ENCODE measurements at regions not wholly inside any gene's neighbourhood (a gene's known extent, or its start where the extent isn't known, plus 50 kb on each side); places are given as distances from the start of the nearest gene placed in this dataset.

- Mint-ChIP-seq H3K27ac (no peak overlapping the region), H3K27me3 (ENCODE audit: low read depth) (peaks cover 12% of the 10 kb centered on the region), H3K4me1 (no peaks in the 10 kb centered on the region), H3K4me3 (no peak overlapping the region), H3K36me3 (ENCODE audit: low read depth) (no peaks in the 10 kb centered on the region), H3K9me3 (peaks cover 10% of the 10 kb centered on the region)
- no peak for TF ChIP-seq CTCF (IDR thresholded peaks at IDR 0.05; ENCODE audit: unreplicated experiment in 3 of 3)
These were observed 94.5 kb upstream of the LRFN2 start for GRCh38 chr6:40681622-40682021.

GRCh38 chr6:40678941-40679340 is 91.8 kb upstream of the LRFN2 start:
- TF ChIP-seq CTCF (IDR thresholded peaks at IDR 0.05; ENCODE audit: unreplicated experiment in 3 of 3) = no peak
- H3K27me3 Mint-ChIP-seq (ENCODE audit: low read depth) = peaks cover 11% of the 10 kb centered on the region
- H3K36me3 Mint-ChIP-seq (ENCODE audit: low read depth) = no peaks in the 10 kb centered on the region

GRCh38 chr6:40674170-40674569 is 87.0 kb upstream of the LRFN2 start:
- no peaks in the 10 kb centered on the region for H3K4me1 Mint-ChIP-seq
- no peaks in the 10 kb centered on the region for H3K36me3 Mint-ChIP-seq (ENCODE audit: low read depth)
- no peak for TF ChIP-seq CTCF (IDR thresholded peaks at IDR 0.05; ENCODE audit: unreplicated experiment in 3 of 3)
- no peak overlapping the region for H3K4me3 Mint-ChIP-seq
- peaks cover 11% of the 10 kb centered on the region for H3K27me3 Mint-ChIP-seq (ENCODE audit: low read depth)
- H3K27ac Mint-ChIP-seq = no peak overlapping the region
- peaks cover 5% of the 10 kb centered on the region for H3K9me3 Mint-ChIP-seq

More at GRCh38 chr6:40678941-40679340, 91.8 kb upstream of the LRFN2 start:
- Mint-ChIP-seq H3K27ac (no peak overlapping the region), H3K4me3 (no peak overlapping the region), H3K4me1 (no peaks in the 10 kb centered on the region), H3K9me3 (peaks cover 7% of the 10 kb centered on the region)

GRCh38 chr6:40672087-40672486 is 84.9 kb upstream of the LRFN2 start:
- no peaks in the 10 kb centered on the region for H3K36me3 Mint-ChIP-seq (ENCODE audit: low read depth)
- no peaks in the 10 kb centered on the region for H3K4me1 Mint-ChIP-seq
- TF ChIP-seq CTCF (IDR thresholded peaks at IDR 0.05; ENCODE audit: unreplicated experiment in 3 of 3) = peak; percentile 23 to 27 (median 27)
- peaks cover 4% of the 10 kb centered on the region for H3K9me3 Mint-ChIP-seq
- H3K27me3 Mint-ChIP-seq (ENCODE audit: low read depth) = peaks cover 7% of the 10 kb centered on the region
- H3K27ac Mint-ChIP-seq = no peak overlapping the region
- H3K4me3 Mint-ChIP-seq = no peak overlapping the region

GRCh38 chr6:40671694-40672050 is 84.5 kb upstream of the LRFN2 start:
- H3K4me3 Mint-ChIP-seq = no peak overlapping the region
- no peaks in the 10 kb centered on the region for H3K4me1 Mint-ChIP-seq
- peaks cover 3% of the 10 kb centered on the region for H3K27me3 Mint-ChIP-seq (ENCODE audit: low read depth)
- peaks cover 8% of the 10 kb centered on the region for H3K9me3 Mint-ChIP-seq
- H3K36me3 Mint-ChIP-seq (ENCODE audit: low read depth) = no peaks in the 10 kb centered on the region
- no peak for TF ChIP-seq CTCF (IDR thresholded peaks at IDR 0.05; ENCODE audit: unreplicated experiment in 3 of 3)
- H3K27ac Mint-ChIP-seq = no peak overlapping the region

- Mint-ChIP-seq H3K27ac (peak overlapping the region in 1 of 3 experiments; percentile 48), H3K4me3 (no peak overlapping the region), H3K36me3 (ENCODE audit: low read depth) (no peaks in the 10 kb centered on the region), H3K27me3 (ENCODE audit: low read depth) (no peaks in the 10 kb centered on the region), H3K4me1 (no peaks in the 10 kb centered on the region), H3K9me3 (peaks cover 12% of the 10 kb centered on the region)
- no peak for TF ChIP-seq CTCF (IDR thresholded peaks at IDR 0.05; ENCODE audit: unreplicated experiment in 3 of 3)
These were observed 84.0 kb upstream of the LRFN2 start for GRCh38 chr6:40671001-40671693.
